NCI-H2081 (cell line): ENCODE measurements at regions not wholly inside any gene's neighbourhood (a gene's known extent, or its start where the extent isn't known, plus 50 kb on each side); places are given as distances from the start of the nearest gene placed in this dataset.
"Not testable (repeated sequence)": the region's sequence is repeated elsewhere in the genome, so short reads cannot be mapped to it uniquely, and the experiment has no call there.

Source experiments
- DNase-seq, 2 experiments: peaks; one replicate each; lab custom pipeline; 2025; lab: John Stamatoyannopoulos, UW

DNA sequence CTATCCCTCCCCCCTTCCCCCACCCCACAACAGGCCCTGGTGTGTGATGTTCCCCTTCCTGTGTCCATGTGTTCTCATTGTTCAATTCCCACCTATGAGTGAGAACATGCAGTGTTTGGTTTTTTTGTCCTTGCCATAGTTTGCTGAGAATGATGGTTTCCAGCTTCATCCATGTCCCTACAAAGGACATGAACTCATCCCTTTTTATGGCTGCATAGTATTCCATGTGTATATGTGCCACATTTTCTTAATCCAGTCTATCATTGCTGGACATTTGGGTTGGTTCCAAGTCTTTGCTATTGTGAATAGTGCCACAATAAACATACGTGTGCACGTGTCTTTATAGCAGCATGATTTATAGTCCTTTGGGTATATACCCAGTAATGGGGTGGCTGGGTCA, 52.3 kb upstream of the MAN1A2 start:
- not testable (repeated sequence) for DNase-seq

DNA sequence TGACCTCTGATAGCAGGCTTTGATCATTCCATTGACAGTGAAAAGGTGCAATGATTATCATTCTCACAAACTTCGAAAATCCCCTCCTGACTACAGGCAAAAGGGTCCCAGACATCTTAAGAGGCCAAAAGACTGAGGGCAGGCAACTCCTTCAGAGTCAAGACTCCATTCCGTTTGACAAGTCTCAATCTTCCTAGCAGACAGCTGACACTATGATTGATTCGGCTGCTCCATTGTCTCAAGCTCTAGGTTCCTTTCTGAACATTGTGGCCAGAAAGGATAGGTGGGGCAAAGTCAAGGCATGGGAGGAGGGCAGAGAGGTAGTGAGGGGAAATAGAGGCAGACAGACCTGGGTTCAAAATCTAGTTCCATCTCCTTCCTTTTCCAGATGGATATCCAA, 53.7 kb upstream of the MAN1A2 start:
- no peak for DNase-seq

DNA sequence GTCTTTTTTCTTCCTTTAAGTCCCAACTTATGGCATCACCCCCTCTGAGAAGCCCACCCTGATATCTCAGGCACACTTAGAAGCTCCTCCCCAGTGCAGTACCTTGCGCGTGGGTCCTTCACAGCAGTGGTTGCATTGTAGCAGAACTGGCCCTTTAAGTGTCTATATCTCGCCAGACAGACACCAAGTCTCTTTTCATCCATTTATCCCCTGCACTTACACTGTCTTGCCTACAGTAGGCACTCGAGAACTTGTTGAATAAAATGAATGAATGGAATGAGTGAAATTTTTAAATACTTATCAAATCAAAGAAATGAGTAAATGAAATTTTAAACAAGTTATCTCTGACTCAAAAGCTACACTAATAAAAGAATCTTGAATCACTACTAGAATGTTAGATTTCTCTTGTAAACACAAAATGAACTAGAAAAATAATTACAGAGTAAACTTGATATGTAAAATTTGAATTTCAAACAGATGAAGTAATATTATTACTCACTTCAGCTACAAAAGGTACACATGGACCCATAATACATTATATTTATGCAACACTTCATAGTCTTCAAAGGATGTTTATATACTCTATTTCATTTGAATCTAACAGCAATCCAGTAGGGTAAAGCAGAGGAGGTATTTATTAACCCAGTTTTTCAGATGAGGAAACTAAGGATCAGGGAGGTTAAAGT, 54.7 kb upstream of the MAN1A2 start:
- no peak for DNase-seq

DNA sequence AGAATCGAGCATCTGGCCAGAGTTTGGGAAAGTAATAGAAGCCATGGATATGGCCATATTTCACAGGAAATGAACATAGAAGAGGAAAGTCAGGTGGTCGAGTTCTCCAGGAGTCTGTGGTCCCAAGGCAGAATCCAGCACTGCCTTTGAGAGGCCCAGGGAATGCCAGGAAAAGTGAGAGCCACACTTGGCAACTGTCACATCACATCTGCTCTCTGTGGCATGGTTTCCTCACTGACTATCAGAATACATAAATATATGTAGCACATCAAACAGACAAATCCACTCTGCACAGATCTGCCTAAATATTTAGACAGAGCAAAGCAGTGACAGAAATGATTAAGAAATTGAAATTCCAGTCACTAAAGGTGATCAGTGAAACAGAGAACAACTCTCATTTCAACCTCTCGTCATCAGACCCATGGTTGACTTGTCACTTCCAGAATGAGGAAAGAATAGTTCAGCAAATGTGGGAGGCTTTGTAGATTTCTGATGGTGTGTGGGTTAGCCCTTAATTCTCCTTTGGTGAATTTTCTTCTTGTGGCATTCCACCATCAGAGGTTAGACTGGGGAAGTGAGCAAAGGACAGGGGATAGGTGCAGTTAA, 58.8 kb upstream of the MAN1A2 start:
- no peak for DNase-seq

DNA sequence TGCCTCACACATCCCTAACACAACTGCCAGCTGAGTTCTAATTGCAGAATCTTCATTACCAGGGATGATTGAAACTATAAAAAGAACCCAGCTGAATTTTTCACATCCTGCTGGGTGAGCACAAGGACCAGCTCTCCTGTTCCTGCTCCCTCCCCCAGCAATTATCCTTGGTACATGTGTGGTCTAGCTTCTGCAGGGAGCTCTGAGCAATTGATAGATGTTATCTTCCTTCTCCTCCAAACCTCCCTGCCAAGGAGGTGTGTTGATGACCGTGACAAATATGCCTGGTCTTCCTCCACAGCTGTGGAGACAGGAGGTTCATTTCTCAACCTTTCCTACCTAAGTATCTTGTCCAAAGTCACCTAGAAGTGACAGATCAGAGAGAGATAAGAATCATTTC, 65.3 kb upstream of the MAN1A2 start:
- DNase-seq: no peak

DNA sequence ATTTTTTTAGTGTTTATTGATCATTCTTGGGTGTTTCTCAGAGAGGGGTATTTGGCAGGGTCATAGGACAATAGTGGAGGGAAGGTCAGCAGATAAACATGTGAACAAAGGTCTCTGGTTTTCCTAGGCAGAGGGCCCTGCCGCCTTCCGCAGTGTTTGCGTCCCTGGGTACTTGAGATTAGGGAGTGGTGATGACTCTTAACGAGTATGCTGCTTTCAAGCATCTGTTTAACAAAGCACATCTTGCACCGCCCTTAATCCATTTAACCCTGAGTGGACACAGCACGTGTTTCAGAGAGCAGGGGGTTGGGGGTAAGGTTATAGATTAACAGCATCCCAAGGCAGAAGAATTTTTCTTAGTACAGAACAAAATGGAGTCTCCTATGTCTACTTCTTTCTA, 67.1 kb upstream of the MAN1A2 start:
- DNase-seq: not testable (repeated sequence)

DNA sequence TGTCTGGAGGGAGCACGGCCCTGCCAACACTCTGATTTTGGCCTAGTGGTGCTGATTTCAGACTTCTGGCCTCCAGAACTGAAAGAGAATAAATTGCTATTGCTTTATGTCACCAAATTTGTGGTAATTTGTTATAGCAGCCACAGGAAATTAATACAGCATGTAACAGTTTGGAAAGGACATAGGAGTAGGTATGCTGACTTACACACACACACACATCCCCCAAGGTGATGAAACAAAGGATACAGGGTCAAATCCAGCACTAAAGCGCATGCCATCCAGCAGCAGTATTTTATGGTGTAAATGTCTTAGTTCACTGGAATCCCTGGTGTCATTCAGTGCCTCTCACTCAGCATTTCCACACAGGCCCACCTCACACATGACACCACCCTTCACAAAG, 72.2 kb upstream of the MAN1A2 start:
- DNase-seq: no peak

DNA sequence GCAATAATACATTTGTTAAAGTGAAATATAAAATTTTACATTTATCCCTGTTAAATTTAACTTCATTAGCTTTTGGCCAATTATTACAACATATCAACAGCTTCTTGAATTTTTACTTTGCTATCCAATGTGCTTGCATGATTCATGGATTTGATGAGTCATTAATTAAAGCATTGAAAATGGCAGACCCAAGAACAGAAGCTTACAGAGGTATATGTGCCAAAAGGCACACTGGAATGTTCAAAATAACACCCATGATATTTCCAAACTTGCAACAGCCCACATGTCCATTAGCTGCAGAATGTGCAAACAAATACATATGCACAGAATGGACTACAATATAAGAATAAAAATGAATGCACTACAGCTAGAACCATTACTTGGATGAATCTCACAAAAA, 76.4 kb upstream of the MAN1A2 start:
- DNase-seq: no peak

DNA sequence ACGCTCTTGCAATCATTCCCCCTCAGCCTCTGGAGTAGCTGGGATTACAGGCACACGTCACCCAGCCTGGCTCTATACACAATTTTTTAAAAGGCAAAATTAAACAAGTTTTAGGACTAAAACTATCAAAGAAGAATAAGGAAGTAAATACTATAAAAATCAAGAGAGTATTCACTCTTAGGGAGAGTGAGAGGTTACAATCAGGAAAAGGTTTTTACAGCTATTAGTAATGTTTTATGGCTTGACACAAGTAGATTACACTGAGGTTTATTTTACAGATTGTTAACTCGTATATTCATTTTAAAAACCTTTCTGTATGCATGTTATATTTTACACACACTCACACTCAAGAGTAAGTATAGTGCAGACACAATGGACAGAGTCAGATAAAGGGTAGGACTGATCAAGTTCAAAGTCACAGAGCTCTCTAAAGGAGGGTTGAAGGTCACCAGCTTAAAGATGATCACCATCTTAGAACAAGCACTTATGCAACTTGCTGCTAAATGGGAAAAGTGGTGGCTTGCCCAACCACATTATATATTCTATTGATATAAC, 77.9 kb upstream of the MAN1A2 start:
- DNase-seq: no peak

DNA sequence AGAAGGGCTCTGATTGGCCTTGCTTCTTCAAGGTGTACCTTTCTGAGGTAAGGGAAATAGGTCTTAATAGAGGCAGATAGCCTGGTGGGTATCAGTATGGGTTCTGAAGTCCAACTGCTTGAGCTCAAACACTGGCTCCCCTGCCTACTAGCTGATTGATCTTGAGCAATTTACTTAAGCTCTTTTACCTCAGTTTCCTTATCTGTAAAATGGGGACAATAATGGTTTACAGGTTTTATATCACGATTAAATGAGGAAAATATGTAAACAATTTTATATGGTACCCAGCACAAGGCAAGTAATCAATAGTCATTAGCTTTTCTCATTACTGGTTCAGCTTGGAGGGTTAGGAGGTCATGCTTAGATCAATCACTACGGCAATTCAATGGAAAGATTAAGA, 75.8 kb upstream of the VTCN1 start:
- no peak for DNase-seq

DNA sequence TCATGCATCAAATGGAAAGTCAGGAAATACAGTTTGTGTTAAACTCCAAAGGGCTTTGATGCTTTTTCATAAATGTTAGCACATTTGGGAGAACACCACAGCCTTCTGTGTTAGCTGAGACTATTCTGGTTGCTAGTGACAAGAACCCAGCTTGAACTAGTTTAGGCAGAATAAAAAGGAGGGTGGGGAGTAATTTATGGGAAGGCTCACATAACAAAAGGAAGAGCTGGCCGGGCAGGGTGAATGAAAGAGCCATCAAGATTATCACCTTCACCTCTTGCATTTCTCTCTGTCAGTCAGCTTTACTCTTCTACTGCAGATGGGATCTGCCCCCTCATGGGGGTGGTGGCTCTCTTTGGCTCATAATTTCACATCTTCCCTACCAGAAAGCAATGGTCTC, 75.4 kb upstream of the VTCN1 start:
- no peak for DNase-seq

DNA sequence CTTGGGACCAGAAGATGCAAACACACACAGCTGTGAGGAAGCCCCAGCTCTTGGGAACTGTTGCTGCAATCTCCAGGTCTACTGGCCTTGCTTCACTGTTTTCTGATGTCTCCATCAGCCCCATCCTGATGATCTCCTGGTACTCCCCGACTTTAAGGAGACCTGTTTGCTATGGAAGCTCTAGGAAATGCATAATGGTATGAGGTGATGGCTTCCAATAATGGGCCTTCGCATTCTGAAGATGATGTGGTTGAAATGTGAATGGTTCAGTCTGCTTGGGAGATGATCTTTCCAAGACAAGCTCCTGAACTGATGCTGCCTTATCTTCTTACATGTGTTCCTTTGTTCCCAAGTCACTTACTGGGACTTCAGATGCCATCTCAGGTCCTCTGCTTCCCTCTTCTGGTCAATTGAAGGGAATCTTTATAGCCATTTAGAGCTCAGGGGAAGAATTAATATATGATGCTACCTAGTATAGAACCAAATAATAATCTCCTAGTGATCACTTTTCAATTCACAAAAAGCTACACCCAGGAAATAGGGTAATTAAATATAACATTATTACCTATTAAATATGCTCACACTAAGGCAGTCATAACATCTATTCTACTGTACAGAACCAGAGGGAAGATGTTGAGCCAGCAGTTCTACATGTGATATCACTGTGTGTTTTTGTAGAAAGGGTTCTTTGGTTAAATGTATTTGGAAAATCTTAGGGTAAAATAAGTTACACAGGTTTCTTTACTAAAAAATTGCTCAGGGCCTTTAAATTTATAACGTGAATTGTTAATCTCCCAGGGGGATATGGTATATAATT, 73.9 kb upstream of the VTCN1 start:
- DNase-seq: peak; percentile 35 to 74

DNA sequence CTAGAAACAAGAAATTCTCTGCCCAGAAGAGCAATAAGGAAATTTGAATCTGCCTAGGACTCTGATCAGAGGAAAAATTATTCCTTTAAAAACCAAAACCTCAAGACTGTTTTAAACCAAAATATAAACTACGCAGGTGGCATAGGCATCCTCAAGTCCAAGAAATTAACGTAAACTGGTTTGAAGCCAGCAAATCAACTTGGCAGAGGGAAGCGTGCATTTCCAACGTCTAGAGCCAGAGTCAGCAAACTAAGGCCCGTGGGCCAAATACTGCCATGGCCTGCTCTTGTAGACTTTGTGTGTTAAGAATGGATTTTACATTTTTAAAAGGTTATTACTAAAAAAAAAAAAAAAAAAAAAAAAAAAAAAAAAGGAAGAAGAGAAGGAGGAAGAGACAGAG, 67.8 kb upstream of the VTCN1 start:
- DNase-seq: no peak

DNA sequence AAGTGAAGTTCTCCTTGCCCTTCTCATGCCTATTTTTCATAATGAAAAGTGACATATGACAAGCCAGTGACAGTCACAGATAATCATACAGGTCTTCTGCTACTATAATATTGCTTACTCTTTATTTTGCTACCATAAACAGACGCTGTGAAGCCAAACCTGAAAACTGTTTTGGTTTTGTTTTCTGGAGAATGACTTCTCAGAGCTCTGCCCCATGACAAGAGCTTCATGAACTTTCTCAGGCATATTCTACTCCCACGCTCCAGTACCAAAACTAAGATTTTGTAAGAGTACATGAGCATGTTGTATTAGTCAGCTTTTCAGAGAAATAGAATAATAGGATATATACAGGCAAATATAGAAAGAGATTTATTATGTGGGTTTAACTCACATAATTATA, 64.3 kb upstream of the VTCN1 start:
- DNase-seq: no peak

DNA sequence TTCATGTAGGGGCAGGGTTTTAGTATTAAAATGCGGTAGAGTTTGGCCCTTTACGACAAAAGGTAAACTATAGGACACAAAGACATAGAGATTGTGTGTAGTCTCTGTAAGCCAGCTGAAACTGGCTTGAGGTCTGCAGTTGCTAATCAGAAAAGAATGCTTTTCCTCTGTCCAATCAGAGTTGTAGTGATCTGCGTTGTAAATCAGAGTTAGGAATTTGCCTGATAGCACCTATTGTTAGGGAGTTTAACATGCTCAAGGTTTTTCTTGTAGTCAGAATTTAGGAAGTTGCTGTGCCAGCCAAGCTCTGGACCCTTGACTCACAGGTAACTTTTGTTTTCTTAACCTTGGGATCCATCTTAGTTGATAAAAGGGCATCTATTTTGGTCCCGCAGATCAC, 61.2 kb upstream of the VTCN1 start:
- DNase-seq: no peak

DNA sequence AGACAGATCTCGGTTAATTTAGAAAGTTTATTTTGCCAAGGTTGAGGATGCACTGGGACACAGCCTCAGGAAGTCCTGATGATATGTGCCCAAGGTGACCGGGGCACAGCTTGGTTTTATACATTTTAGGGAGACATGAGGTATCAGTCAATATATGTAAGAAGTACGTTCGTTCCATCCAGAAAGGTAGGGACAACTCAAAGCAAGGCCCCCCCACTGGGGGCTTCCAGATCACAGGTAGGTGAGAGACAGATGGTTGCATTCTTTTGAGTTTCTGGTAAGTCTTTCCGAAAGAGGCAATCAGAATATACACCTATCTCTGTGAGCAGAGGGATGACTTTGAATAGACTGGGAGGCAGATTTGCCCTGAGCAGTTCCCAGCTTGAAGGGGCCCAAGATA, 60.4 kb upstream of the VTCN1 start:
- no peak for DNase-seq

DNA sequence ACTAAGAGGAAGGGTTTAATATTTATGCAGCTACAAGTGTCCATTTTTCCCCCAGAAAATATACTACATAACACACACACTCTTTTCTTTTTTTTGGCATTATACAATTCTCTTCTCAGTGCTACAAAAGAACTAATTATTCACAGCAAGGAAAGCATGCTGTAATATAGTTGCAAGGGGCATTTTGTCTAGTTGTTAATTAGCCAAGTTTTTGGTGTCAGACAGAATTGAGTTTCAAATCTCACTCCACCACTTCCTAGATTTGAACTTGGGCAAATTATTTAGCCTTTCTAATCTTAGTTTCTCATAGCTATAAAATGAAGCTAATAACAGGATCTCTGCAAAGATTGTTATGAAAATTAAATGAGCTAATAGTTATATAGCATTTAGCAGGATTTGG, 60.0 kb upstream of the VTCN1 start:
- no peak for DNase-seq

DNA sequence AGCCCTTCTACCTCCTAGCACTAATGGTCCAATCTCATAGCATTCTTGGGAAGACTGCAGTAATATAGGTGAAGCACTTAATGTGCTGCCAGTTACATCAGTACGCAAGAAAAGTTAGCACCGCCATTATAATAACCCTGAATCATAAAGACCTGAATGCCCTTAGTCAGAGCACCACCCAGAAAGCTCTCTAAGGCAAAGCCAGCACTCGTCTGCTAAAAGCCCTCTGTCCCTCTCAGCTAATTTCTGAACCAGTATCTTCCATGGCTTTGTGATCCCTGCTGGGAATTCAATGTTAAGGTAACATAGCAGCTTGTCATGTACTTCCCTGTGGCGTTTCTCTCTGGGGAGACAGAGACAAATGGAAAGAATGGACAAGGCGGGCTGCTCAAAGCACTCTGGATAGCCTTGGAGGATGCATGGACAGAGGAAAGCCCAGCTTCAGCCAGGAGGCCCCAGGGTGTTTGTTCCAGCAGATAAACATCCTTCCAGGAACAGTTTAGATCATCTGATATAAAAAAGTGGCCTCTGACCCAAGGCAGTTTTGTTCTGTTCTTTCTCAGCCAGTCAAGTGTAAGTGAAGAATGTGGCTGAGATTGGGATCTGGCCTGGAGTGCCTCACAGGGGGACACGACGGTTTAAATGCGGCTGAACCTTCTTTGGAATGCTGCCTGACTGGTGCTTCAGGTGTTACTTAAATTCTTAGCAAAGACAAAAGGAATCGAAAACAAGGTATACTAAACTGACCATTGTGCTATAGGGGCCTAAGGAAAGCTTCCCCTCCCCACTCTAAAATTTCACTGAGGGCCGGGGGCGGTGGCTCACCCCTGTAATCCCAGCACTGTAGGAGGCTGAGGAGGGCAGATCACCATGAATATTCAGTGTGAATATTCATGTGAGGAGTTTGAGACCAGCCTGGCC, 58.1 kb upstream of the VTCN1 start:
- no peak for DNase-seq

DNA sequence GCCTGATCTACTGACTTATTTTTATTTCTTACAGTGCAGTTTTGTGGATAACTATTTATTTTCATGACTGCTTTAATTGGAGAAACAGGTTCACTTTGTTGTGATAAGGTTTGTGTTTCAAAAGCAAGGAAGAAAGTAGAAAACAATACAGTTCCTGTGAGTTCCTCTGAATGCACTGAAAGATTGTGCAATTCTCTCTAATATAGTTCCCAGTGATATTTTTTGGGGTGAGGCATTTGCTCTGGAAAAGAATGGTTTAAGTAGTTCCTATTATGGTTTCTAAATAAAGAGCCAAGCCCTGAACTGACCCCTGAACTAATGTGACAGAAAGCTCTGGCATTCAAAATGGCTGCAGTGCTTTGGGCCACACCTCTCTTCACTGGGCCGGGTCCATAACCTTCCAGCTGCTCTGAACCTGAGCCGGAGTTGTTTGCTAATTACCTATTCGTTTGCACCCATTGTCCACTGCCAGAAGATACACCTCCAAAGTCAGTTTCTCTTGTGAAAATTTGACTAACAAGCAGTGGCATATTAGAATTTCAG, 56.6 kb upstream of the VTCN1 start:
- no peak for DNase-seq

DNA sequence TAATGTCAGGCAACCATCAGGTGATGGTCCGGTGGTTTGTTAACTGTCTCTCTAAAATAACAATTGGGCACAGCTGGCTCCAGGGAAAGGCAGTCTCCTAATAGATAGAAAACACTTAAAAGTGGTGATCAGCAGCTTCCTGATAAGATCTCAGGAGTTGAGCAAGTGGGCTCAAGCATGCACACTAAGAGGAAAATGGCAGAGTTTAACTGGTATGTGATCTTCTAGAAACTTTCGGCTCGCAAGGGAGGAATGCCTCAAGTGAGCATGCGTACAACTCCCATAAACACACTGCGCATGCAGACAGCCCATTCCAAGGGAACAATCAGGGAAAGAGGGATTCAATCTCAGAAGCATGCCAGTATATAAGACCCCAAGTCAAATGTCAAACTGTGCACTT, 52.2 kb upstream of the VTCN1 start:
- DNase-seq: no peak

DNA sequence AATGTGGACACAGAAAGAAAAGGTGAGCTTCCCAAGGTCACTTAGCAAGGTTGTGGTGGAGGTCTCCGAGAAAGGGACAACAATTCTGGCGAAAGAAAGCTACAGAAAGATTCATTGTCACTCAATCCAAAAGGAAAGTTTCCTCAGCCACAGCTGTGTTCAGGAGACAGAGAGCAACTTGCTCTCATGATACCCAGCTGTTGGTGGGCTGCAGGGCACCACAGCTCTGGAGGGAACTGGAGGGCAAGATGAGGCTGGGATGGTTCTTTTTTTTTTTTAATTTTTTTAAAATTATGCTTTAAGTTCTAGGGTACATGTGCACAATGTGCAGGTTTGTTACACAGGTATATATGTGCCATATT, 50.7 kb upstream of the VTCN1 start:
- DNase-seq: no peak
